Chondrocyte (in vitro differentiated cells): ENCODE measurements at regions not wholly inside any gene's neighbourhood (a gene's known extent, or its start where the extent isn't known, plus 50 kb on each side); places are given as distances from the start of the nearest gene placed in this dataset.

Source experiments
- DNase-seq: peaks from one replicate; pipeline ENCODE4 v3.0.0; 2021; ENCODE audit warnings: mixed read lengths, low spot score
- H3K27ac Mint-ChIP-seq: one replicate; pipeline ENCODE4 v1.8.0; 2021; ENCODE audit warnings: mild to moderate bottlenecking, moderate library complexity, mixed read lengths; ENCODE audit not compliant: unreplicated experiment
- H3K27me3 Mint-ChIP-seq: 2 replicates; pipeline ENCODE4 v1.8.0; 2021; ENCODE audit warnings: low read depth, mixed read lengths
- H3K36me3 Mint-ChIP-seq: 2 replicates; pipeline ENCODE4 v1.8.0; 2021; ENCODE audit warnings: low read depth, mixed read lengths
- H3K4me1 Mint-ChIP-seq: 2 replicates; pipeline ENCODE4 v1.8.0; 2021; ENCODE audit warnings: low read depth, mild to moderate bottlenecking, mixed read lengths
- H3K4me3 Mint-ChIP-seq: one replicate; pipeline ENCODE4 v1.8.0; 2021; ENCODE audit warnings: mild to moderate bottlenecking, moderate library complexity, mixed read lengths; ENCODE audit not compliant: unreplicated experiment
- H3K9me3 Mint-ChIP-seq: 2 replicates; pipeline ENCODE4 v1.8.0; 2021; ENCODE audit warnings: low read depth, mixed read lengths
- CTCF ChIP-seq: fragments of 200-600 bp; sonication (generic); IDR thresholded peaks from 2 replicates; pipeline ENCODE4 v1.5.0; 2021; ENCODE audit warnings: antibody characterized with exemption, mild to moderate bottlenecking, moderate library complexity

- DNase-seq = no peak
- H3K9me3 Mint-ChIP-seq = peaks cover 3% of the 10 kb centered on the region
- TF ChIP-seq CTCF = no peak
- peaks cover 10% of the 10 kb centered on the region for H3K4me1 Mint-ChIP-seq
- H3K36me3 Mint-ChIP-seq = no peaks in the 10 kb centered on the region
- H3K27ac Mint-ChIP-seq = no peak overlapping the region
- no peak overlapping the region for H3K4me3 Mint-ChIP-seq
- H3K27me3 Mint-ChIP-seq = peaks cover 3% of the 10 kb centered on the region
Observed at GRCh38 chr20:12095180-12095920, 177.7 kb downstream of the BTBD3 start.

DNA sequence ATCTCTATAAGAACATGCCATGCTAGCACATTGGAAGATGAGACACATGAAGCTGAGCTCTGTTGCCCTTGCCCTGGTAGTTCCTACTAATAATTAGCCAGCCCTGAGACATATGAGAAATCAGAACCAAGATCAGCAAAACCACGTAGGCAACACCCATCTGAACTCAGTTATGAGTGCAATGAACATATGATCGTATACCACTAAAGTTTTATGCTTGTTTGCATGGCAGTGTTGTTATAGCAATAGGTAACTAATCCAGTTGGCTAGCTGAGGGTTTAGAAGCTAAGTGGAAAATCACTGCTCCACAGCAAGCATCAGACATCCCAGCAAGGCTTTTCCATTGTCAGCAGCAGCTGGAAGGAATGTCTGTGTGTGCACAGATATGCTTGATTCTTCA lies 180.7 kb downstream of the BTBD3 start:
- Mint-ChIP-seq H3K36me3 (no peaks in the 10 kb centered on the region), H3K27me3 (peaks cover 3% of the 10 kb centered on the region), H3K4me3 (no peak overlapping the region), H3K4me1 (no peaks in the 10 kb centered on the region), H3K27ac (no peak overlapping the region), H3K9me3 (peaks cover 3% of the 10 kb centered on the region)
- no peak for DNase-seq
- TF ChIP-seq CTCF = no peak

GRCh38 chr20:12108846-12109245 lies 191.2 kb downstream of the BTBD3 start:
- H3K36me3 Mint-ChIP-seq = peaks cover 1% of the 10 kb centered on the region
- H3K4me3 Mint-ChIP-seq = no peak overlapping the region
- H3K9me3 Mint-ChIP-seq = peaks cover 12% of the 10 kb centered on the region
- TF ChIP-seq CTCF = no peak
- H3K27me3 Mint-ChIP-seq = no peaks in the 10 kb centered on the region
- H3K4me1 Mint-ChIP-seq = peaks cover 10% of the 10 kb centered on the region
- H3K27ac Mint-ChIP-seq = no peak overlapping the region
- no peak for DNase-seq

GRCh38 chr20:12110274-12110673 lies 192.6 kb downstream of the BTBD3 start:
- Mint-ChIP-seq H3K36me3 (peaks cover 1% of the 10 kb centered on the region), H3K9me3 (peaks cover 12% of the 10 kb centered on the region), H3K4me1 (peaks cover 10% of the 10 kb centered on the region), H3K27me3 (no peaks in the 10 kb centered on the region), H3K27ac (no peak overlapping the region), H3K4me3 (no peak overlapping the region)
- no peak for DNase-seq
- TF ChIP-seq CTCF = no peak

DNA sequence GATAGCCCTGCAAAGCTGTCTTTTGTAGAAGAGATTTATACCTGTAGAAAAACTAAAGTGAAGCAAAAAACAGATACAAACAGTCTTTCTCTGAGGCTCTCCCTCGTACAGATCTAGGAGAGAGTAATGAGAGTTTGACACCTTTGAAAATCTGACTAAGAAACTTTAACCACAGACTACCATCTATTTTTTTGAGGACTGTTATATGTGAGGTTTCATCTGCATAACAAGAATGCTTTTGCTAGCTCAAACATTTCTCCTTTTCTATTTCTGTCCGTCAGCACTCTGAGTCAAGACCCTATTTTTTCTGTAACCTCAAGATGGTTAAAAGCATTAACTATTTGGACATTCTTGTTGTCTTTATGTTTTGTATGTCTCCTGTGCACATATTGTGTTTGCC lies 193.0 kb downstream of the BTBD3 start:
- peaks cover 1% of the 10 kb centered on the region for H3K36me3 Mint-ChIP-seq
- no peaks in the 10 kb centered on the region for H3K27me3 Mint-ChIP-seq
- no peak for DNase-seq
- H3K27ac Mint-ChIP-seq = no peak overlapping the region
- no peak for TF ChIP-seq CTCF
- no peak overlapping the region for H3K4me3 Mint-ChIP-seq
- H3K9me3 Mint-ChIP-seq = peaks cover 12% of the 10 kb centered on the region
- H3K4me1 Mint-ChIP-seq = peaks cover 10% of the 10 kb centered on the region
